ENCODE measurements at regions not wholly inside any gene's neighbourhood (a gene's known extent, or its start where the extent isn't known, plus 50 kb on each side); places are given as distances from the start of the nearest gene placed in this dataset.

DNA sequence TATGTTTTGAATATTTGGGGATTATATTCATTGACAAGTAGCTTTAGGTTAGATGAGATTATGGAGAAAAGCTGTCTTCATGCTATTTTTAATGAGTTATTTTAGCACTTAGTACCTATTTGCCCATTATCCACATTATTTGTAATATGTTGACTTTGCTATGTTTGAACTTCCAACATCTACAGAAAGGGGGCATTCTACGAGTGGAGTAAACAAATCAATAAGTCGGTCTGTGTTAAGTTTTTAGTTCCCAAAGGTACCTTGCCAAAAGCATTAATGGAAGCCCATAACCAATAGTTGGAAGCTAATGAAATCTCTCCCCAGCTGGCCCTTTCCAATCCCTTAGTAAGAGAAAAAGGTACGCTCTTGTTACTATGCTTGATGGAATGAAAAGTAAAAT, 250.0 kb upstream of the E2F7 start:
- ChIA-PET POLR2A (no interaction called here), CTCF (interaction anchor here (0.6 to 3.7 kb wide), 5 partner anchors 9 to 266 kb away, joined by 3 to 12 read pairs (median 3); no protein-coding TSS in a partner anchor)
- no peak for ATAC-seq

DNA sequence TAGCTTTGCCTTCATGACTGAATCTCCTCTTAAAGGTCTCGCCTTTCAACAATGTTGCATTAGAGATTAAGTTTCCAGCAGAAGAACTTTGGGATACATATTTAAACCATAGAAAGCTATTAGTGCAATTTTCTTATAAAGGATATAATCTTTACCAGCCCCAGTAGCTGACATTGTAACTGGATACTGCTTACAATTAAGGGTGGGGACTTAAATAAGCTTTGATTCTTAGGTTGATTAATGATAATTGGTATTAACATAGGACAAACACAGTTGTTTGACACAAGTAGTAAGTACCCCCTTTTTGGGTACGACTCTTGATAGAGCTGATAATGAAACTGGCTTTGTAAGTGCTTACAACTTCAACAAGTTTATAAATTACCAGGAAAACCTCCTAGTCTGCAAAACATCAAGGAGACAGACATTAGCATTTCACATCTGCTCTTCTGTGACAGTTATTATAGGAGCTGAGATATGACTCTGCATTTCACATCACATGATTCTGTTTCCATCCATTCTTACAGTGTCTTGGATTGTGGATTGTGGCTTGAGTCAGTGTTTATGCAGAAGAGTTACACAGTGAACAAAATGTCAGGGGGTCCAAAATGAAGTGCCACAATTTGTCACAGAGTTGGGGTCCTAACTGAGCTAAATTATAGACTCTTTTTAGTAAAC, 249.1 kb upstream of the E2F7 start:
- ATAC-seq = no peak
- no peak overlapping the region for H3K4me2 ChIP-seq
- FAIRE-seq = no peak
- TF ChIP-seq, protein P1, sequence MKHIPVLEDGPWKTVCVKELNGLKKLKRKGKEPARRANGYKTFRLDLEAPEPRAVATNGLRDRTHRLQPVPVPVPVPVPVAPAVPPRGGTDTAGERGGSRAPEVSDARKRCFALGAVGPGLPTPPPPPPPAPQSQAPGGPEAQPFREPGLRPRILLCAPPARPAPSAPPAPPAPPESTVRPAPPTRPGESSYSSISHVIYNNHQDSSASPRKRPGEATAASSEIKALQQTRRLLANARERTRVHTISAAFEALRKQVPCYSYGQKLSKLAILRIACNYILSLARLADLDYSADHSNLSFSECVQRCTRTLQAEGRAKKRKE (CRISPR knock-in tag; IDR thresholded peaks at IDR 0.05; ENCODE audit: low read depth) = no peak
- TF ChIP-seq, protein P2, sequence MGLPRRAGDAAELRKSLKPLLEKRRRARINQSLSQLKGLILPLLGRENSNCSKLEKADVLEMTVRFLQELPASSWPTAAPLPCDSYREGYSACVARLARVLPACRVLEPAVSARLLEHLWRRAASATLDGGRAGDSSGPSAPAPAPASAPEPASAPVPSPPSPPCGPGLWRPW (IDR thresholded peaks at IDR 0.05) = no peak
- TF ChIP-seq NPAS2 (CRISPR knock-in tag; IDR thresholded peaks at IDR 0.05; ENCODE audit: borderline replicate concordance) (no peak), MAFK (IDR thresholded peaks at IDR 0.05; ENCODE audit: partially characterized antibody) (no peak), CHD2 (IDR thresholded peaks at IDR 0.05; ENCODE audit: low read length, partially characterized antibody) (no peak), EHMT2 (IDR thresholded peaks at IDR 0.05; ENCODE audit: low read depth) (no peak), PHF8 (IDR thresholded peaks at IDR 0.05; ENCODE audit: borderline replicate concordance, low read depth) (no peak), FOSL2 (IDR thresholded peaks at IDR 0.05) (no peak), FOSL2 (CRISPR knock-in tag; IDR thresholded peaks at IDR 0.05) (no peak), ZC3H11A (IDR thresholded peaks at IDR 0.05) (no peak), RNF2 (IDR thresholded peaks at IDR 0.05; ENCODE audit: borderline replicate concordance, low read depth) (no peak), JUN (IDR thresholded peaks at IDR 0.05) (no peak), GATA3 (IDR thresholded peaks at IDR 0.05; ENCODE audit: borderline replicate concordance) (no peak)
- TF ChIP-seq, protein P3, sequence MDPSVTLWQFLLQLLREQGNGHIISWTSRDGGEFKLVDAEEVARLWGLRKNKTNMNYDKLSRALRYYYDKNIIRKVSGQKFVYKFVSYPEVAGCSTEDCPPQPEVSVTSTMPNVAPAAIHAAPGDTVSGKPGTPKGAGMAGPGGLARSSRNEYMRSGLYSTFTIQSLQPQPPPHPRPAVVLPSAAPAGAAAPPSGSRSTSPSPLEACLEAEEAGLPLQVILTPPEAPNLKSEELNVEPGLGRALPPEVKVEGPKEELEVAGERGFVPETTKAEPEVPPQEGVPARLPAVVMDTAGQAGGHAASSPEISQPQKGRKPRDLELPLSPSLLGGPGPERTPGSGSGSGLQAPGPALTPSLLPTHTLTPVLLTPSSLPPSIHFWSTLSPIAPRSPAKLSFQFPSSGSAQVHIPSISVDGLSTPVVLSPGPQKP (IDR thresholded peaks at IDR 0.05; ENCODE audit: low read depth, low read length) = no peak
- TF ChIP-seq, protein P4, sequence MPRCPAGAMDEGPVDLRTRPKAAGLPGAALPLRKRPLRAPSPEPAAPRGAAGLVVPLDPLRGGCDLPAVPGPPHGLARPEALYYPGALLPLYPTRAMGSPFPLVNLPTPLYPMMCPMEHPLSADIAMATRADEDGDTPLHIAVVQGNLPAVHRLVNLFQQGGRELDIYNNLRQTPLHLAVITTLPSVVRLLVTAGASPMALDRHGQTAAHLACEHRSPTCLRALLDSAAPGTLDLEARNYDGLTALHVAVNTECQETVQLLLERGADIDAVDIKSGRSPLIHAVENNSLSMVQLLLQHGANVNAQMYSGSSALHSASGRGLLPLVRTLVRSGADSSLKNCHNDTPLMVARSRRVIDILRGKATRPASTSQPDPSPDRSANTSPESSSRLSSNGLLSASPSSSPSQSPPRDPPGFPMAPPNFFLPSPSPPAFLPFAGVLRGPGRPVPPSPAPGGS (IDR thresholded peaks at IDR 0.05) = no peak
- TF ChIP-seq, protein P5, sequence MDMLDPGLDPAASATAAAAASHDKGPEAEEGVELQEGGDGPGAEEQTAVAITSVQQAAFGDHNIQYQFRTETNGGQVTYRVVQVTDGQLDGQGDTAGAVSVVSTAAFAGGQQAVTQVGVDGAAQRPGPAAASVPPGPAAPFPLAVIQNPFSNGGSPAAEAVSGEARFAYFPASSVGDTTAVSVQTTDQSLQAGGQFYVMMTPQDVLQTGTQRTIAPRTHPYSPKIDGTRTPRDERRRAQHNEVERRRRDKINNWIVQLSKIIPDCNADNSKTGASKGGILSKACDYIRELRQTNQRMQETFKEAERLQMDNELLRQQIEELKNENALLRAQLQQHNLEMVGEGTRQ (IDR thresholded peaks at IDR 0.05) = no peak
- ChIA-PET CTCF (interaction anchor here (0.6 to 3.7 kb wide), 5 partner anchors 10 to 265 kb away, joined by 3 to 12 read pairs (median 3); no protein-coding TSS in a partner anchor), POLR2A (no interaction called here)
- H3K4me3 ChIP-seq = no peak overlapping the region
- DNase-seq (ENCODE audit: low read depth in 1 of 2, low spot score in 1 of 2) = no peak
- H3K4me1 ChIP-seq = no peaks in the 10 kb centered on the region
- no peaks in the 10 kb centered on the region for H3K9me3 ChIP-seq
- no peak overlapping the region for H3K27ac ChIP-seq
- WGBS (ENCODE audit: missing lambda C conversion rate) = 14% methylated on average over 2 of the region's 2 CpGs

More for the DNA sequence above, 250.0 kb upstream of the E2F7 start:
- DNase-seq (ENCODE audit: low read depth in 1 of 2, low spot score in 1 of 2) (peak in 1 of 2 experiments; percentile 16), FAIRE-seq (no peak)
- Histone ChIP-seq H3K4me3 (no peak overlapping the region), H3K27ac (no peak overlapping the region), H3K4me2 (no peak overlapping the region), H3K4me1 (no peaks in the 10 kb centered on the region), H3K9me3 (no peaks in the 10 kb centered on the region)
- TF ChIP-seq RAD21 (conservative IDR thresholded peaks at IDR 0.05 in 1 of 2, IDR thresholded peaks at IDR 0.05 in 1 of 2) (peak in 1 of 2 experiments; percentile 18; a peak in 1 of 5 replicates), CBX8 (IDR thresholded peaks at IDR 0.05) (no peak), TP53 (CRISPR knock-in tag; IDR thresholded peaks at IDR 0.05) (no peak)
- 19% methylated on average over 3 of the region's 3 CpGs for WGBS (ENCODE audit: missing lambda C conversion rate)

Data from A549 (cell line).